HG03571 (cell line): ENCODE measurements at regions not wholly inside any gene's neighbourhood (a gene's known extent, or its start where the extent isn't known, plus 50 kb on each side); places are given as distances from the start of the nearest gene placed in this dataset.
A peak's percentile ranks its signal among the peaks of the same experiment; 100 is the strongest.
"Not testable (repeated sequence)": the region's sequence is repeated elsewhere in the genome, so short reads cannot be mapped to it uniquely, and the experiment has no call there.

Experiments
- ATAC-seq: cut with Tn5 transposase; IDR thresholded peaks from one replicate; pipeline ENCODE4 v1.9.1; 2021; ENCODE audit not compliant: unreplicated experiment

DNA sequence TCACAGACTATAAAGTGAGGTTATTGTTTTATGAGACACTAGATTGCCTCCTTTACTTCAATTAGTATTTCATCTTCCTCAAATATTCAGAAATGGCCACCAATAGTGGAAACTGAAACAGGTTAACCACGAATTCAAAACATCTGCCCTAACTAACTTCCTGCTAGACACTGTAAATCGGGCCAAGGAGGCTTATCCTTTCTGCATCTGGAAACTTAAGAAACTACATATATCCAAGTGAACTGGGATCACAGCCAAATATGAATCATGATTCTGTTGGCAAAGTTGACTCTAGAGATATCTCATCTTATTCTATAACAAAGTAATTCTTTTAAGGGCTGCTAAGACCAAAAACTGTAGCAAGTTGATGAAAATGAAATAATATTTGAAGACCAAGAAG, 136.6 kb upstream of the ZC3H15 start:
- peak; percentile 61 for ATAC-seq

DNA sequence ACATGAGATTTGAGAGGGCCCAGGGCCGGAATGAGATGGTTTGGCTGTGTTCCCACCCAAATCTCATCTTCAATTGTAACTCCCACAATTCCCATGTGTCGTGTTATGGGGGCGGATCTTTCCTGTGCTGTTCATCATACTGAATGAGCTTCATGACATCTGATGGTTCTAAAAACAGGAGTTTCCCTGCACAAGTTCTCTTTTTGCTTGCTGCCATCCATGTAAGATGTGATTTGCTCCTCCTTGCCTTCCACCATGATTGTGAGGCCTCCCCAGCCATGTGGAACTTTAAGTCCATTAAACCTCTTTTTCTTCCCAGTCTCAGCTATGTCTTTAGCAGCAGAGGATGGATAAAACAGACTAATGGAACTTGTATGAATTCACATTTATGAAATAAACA, 131.9 kb upstream of the ZC3H15 start:
- not testable (repeated sequence) for ATAC-seq

DNA sequence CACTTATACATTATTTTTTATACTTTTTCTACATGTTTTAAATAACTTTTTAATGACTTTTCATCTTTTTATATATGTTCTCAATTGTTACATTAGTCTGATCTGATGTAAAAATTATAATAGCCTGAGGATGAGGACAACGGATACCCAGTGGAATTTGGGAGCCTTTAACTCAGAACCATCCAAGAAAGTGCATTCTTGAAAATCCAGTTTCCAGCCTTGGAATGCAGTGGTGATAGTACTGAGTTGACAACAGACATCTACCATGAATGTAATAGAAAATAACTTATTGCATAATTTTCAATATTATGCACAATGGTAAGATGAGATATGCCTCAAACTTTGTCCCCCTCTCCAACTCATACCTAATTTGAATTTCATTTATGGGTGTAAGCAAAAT, 120.7 kb upstream of the ZC3H15 start:
- no peak for ATAC-seq

DNA sequence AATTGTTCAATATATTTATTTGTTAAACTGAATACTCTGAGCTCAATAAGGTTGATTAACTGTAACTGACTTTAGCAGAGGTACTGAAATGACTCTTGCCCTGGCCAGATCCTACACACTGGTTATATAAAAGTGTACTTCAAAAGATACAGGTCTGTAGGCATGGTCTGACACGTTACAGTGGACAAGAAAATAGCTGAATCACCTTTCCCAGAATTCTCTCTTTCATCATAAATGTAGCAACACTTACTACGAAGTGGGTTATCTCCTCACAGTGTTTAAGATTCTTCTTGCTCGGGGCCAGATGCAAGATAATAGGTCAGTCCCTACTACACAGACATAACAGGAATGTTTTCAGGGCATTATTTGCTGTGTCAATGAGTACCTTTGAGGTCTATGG, 107.0 kb upstream of the ZC3H15 start:
- ATAC-seq, result no peak

DNA sequence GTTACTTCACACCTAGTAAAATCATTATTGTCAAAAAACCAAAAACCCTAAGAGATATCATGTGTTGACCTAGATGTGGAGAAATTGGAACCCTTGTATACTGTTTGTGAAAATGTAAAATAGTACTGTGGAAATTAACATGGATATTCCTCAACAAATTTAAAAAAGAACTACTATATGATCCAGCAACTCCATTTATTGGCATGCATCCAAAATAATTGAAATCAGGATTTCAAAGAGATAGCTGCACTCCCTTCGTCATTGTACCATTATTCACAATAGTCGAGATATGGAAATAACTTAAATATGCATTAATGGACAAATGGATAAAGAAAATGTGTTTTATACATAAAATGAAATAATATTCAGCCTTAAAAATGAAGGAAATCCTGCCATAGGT, 105.3 kb upstream of the ZC3H15 start:
- ATAC-seq, result no peak

DNA sequence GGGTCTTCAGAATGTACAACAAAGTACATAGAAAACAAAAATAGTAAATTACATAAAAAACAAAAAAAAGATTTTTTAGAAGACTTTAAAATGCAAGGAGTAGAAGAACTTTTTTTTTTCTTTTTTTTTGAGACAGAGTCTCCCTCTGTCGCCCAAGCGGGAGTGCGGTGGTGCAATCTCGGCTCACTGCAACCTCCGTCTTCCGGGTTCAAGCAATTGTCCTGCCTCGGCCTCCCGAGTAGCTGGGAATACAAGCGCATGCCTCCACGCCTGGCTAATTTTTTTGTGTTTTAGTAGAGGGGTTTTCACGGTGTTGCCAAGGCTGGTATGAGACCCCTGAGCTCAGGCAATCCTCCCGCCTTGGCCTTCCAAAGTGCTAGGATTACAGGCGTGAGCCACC, 104.5 kb upstream of the ZC3H15 start:
- ATAC-seq, result no peak

DNA sequence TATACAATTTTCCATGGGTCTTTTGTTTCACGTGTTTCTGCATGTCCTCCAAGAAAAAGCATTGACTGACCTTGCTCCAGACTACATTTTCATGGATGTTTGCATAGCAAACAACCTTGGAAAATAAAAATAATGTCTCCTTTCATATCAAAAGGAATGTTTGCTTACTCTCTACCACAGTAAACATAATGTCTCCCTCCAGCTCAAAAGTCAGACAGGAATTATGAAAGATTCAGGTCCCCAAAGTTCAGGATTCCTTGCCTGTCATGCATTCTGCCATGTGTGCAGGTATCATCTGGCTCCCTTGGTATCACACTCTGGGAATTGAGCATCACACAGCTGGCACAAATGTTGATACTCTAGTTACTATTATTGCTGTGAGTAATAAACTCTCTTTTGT, 103.1 kb upstream of the ZC3H15 start:
- no peak for ATAC-seq

DNA sequence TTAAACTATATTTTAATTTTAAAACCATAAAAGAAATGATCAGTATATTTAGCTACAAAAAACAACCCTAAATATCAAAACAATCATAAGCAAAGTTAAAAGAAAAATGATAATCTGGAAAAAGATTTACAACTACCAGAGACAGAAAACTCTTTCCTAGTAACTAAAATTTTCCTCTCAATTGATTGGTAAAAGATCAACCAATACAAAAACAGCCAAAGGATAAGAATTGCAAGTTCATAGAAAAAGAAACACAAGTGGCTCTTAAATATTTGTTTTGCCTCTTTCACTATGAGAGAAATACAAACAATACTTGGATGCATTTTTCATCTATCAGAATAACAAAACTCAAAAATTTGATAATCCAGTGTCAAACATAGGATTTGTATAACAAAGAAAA, 101.8 kb upstream of the ZC3H15 start:
- no peak for ATAC-seq

DNA sequence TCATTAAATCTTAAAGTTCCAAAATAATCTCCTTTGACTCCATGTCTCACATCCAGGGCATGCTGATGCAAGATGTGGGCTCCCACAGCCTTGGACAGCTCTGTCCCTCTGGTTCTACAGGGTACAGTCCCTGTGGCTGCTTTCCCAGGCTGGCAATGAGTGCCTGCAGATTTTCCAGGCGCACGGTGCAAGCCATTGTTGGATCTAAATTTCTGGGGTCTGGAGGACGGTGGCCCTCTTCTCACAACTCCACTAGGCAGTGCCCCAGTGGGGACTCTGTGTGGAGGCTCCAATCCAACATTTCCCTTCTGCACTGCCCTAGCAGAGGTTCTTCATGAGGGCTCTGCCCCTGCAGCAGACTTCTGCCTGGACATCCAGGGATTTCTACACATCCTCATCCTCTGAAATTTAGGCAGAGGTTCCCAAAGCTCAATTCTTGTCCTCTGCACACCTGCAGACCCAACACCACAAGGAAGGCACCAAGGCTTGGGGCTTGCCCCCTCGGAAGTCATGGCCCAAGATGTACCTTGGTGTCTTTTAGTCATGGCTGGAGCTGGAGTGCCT, 100.3 kb upstream of the ZC3H15 start:
- not testable (repeated sequence) for ATAC-seq

DNA sequence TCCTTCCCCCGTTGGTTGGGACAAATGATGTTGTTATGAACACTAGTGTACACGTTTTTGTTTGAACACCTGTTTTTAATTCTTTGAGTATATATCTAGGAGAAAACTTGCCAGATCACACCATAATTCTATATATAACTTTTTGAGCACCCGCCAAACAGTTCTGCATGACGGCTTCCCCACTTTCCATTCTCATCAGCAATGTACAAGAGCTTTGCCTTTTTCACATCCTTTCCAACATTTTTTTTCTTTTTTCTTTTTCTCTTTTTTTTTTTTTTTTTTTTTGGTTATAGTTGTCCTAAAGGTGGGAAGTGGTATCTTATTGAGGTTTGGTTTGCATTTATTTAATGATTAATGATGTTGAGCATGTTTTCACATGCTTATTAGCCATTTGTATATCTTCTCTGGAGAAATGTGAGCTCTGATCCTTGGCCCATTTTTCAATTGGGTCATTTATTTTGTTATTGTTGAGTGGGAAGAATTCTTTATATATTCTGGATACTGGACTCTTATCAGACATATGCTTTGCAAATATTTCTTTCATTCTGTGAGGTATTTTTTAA, 86.9 kb upstream of the ZC3H15 start:
- ATAC-seq, result peak; percentile 61

DNA sequence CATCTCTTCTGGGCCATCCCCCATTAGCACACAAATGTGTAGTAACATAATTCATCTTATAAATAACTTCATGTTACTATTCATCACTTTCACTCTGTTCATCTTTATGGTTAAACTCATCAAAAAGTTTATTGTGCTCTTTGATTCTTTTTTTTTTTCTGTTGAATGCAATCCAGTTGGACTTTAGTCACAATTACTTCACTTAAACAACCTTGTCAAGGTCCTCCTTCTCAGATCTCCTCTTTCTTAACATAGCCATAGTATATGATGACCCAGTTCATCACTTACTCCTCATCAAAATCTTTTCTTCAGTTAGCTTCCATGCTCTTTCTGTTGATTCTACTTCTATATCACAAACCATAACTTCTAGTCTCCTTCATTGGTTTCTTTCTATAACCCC, 80.2 kb upstream of the ZC3H15 start:
- no peak for ATAC-seq

DNA sequence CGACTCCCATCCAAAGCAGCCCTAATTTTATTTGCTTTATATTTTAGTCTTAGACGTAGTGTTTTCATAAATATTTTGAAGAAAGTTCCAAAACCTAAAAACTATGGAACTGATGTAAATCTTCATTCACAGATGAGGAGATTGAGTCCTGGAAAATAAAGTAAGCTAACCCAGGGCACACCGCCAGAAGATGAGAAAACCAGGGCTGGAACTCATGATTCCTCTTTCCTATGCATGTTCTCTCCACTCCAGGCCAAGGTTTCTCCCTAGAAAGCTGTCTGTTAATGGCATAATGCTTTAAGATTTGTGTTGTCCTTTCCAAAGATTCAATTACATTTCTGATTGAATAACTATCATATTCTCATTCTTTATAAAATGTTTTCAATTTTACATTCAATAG, 78.4 kb upstream of the ZC3H15 start:
- no peak for ATAC-seq

DNA sequence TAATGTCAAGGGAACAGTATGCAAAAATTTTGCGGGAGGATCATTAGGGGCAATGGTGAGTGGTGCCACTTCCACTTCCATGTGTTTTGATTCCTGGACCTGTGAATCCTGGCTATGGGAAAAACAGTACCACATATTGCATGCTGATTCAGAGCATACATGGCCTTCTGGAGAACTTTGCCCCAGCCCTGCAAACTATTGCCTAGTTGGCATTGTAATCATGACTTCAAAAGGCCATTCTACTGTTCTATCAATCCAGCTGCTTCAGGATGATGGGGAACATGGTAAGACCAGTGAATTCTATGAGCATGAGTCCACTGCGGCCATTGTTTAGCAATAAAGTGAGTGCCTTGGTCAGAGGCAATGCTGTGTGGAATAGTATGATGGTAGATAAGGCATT, 75.3 kb upstream of the ZC3H15 start:
- ATAC-seq, result no peak

DNA sequence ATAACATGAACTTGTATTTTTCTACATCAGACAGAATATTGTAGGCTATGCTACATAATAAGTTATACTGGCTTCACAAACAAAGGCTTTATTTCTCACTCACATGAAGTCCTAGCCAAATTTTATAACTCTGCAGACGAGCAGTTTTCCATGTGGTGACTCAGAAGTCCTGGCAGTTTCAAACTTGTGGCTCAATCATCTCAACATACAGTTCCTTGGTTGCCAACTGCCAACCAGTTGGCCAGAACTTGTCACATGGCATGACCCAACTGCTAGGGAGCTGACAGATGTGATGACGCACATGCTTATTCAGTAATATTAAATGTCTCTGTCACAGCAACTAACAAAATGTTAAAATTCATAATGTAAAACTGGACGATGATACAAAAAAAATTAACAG, 63.8 kb upstream of the ZC3H15 start:
- no peak for ATAC-seq

DNA sequence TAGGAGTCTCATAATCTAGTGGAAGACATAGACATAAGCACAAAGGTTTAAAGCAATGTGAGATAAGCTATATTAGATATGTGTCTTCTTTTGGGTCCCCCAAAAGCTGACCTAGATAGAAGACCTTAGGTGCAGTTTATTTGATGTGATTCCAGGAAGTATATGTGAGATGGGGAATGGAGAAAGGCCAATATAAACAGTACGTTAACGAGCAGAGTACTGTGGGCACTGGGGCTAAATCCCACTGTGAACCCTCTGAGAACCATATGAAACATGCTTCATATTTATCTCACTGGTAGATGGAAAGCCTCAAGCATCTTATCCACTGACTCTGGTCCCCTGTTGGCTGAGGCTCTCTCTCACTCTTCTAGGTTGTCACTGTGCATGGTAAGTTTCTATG, 62.6 kb upstream of the ZC3H15 start:
- ATAC-seq, result no peak

DNA sequence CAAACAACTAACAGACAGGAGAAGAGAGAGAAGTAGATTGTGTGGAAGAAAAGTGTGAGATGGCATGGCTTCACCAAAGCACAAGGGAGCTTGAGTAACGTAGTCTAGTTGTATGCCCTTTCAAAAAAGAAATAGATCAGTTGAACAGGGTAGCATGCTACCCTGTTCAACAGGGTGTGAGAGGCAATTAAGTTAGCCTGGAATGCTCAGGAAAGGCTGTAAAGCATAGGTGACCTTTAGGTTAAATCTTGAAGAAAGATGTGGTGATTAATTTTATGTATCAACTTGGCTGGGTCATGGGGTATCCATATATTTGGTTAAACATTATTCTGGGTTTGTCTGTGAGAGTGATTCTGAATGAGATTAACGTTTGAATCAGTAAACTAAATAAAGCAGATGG, 61.8 kb upstream of the ZC3H15 start:
- no peak for ATAC-seq

DNA sequence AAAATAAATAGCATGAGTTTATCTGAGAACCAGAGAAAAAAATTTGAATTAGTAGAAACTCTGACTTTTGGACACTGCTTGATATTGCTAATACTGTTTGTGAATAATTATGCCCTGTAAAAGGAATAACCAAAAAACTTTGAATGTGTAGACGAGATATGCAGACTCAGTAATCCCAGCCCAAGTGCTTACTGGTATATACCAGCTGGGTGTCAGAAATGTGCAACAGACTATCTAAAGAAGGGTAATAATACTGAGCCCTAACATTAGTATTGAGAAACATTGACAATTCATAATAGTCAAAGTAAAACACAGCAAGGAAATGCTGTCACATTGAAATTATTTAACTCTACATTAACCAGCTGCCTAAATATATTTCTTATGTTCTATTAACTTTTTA, 60.5 kb upstream of the ZC3H15 start:
- no peak for ATAC-seq

DNA sequence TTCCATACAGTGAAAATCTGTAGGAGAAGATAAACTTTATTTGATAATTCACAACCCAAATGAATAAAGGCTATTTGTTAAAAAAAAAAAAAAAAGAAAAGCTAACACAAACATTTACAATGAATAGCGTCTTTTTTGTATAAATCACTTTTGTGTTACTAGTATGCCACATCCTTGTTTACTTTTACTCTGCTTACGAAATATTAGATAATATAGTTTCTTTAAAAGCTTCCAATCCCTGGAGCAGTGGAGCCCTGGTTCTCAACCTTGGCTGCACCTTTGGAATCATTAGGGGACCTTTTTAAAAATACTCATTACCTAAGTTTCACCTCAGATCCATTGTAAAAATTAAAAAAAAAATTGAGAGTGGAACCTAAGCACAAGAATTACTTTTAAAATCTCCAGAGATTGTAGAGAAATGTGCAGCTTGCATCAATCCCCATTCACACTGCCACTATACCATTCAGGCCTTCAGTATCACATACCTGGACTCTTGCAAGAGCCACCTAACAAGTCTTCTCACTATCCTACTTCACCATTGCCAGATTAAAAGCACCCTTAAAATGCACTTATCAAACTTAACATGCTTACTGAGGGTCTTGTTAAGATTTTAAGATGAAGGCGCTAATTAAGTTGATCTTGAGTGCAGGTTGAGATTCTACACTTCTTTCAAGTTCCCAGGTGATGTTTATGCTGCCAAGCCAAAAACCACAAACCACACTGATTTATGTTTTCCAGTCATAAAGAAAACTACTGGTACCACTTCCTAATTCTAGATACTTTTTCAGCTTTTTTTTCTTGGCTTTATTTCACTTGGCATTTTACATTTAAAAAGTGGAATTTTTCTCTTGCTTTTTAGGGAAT, 59.7 kb upstream of the ZC3H15 start:
- ATAC-seq, result peak; percentile 95

DNA sequence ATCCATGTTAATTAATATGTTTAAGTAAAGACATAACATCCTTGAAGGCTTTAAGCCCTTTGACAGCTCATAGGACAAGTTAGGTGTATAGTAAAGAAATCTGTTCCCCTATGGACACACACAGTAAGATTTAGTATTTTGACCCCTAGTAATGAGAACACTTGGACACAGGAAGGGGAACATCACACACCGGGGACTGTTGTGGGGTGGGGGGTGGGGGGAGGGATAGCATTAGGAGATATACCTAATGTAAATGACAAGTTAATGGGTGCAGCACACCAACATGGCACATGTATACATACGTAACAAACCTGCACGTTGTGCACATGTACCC, 59.1 kb upstream of the ZC3H15 start:
- peak; percentile 30 for ATAC-seq

DNA sequence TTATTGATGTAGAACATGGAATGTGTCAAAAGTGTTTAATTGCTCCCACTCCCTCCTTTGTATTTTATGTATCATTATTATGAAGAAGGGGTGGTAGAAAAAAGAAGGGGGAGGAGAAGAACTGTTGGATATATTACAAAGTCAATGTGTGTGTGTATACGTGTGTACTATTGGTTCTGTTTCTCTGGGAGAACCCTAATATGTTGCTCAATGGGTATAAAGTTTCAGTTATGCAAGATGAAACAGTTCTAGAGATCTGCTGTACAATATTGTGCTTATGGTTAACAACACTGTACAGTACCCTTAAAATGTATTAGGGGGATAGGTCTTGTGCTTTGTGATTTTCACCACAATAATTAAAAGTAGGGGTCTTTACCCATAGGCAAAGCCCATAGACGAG, 58.1 kb upstream of the ZC3H15 start:
- ATAC-seq, result no peak

DNA sequence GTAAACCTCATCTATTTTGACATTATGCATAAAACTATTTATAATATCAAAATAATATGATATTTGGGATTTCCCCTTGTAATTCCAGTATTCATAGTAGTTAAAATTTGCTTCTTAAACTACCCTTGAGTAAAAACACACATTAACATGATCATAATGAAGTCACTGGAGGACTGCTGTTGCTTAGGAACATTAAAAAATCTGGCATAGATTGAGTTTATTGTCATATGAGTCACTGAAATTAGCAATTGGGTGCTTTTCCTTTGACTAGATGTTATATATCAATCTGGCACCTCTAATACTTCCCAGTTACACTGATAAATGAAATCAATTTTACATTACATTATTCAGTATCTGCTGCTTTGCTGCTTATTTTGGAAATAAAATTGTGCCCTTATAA, 57.0 kb upstream of the ZC3H15 start:
- ATAC-seq, result no peak

DNA sequence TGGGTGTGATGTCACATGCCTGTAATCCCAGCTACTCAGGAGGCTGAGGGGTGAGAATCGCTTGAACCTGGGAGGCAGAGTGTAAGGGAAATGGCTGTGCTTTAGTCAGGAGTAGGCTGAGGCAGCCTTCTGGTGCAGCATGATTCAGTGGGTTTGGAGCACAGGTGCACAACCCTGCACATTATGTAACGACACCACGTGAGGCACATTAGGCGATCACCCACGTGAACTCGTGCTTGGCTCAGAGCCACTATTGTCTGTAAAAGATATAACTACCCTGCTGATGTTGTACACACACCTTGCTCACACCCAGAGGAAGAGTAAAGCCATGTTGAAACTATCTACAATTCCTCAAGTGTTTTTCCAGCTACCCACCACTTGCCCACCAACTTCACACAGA, 54.8 kb upstream of the ZC3H15 start:
- ATAC-seq, result no peak

DNA sequence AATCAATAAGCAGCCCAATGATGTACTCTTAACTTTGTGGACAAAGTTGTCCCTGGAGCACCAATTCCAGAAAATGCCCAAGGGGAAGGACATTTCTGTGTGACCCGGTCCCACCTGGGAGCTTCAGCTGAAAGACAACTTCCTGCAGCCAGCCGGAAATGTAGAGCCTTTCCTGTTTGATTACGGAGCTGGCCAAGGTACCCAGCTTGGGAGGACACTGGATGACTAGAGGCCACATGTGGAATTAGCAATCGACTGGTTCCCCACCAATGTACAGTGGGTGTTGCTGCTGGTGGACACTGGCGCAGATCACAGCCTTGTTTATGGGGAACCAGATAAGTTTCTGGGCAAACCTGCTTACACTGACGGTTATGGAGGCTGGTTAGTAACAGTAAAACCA, 53.0 kb upstream of the ZC3H15 start:
- ATAC-seq, result no peak
